Vagina (tissue), 2 donors: ENCODE measurements at regions not wholly inside any gene's neighbourhood (a gene's known extent, or its start where the extent isn't known, plus 50 kb on each side); places are given as distances from the start of the nearest gene placed in this dataset.

Source experiments
- DNase-seq, 2 donors: peaks; one replicate each; pipeline ENCODE4 v3.0.0-alpha.2; 2017; ENCODE audit errors: extremely low spot score in 2 of 2
- H3K27ac ChIP-seq: fragments of 200-600 bp; sonication (generic); one replicate; pipeline ENCODE4 v1.5.1; 2019
- H3K27me3 ChIP-seq: fragments of 200-600 bp; sonication (generic); one replicate; pipeline ENCODE4 v1.5.1; 2019
- H3K36me3 ChIP-seq, 2 donors: fragments of 200-600 bp; sonication (generic); one replicate each; pipeline ENCODE4 v1.5.1; 2017 to 2019
- H3K4me1 ChIP-seq: fragments of 200-600 bp; sonication (generic); one replicate; pipeline ENCODE4 v1.5.1; 2019
- H3K4me3 ChIP-seq, 2 donors: fragments of 200-600 bp; sonication (generic); 1 replicate in 1 of 2; 2 replicates in 1 of 2; pipeline ENCODE4 v1.5.1; 2016 to 2019
- H3K9me3 ChIP-seq: fragments of 200-600 bp; sonication (generic); one replicate; pipeline ENCODE4 v1.5.1; 2019
- CTCF ChIP-seq, 3 experiments: fragments of 450-650 bp in 2 of 3; fragments of 200-600 bp in 1 of 3; sonication (generic) in 1 of 3; IDR thresholded peaks; one replicate each; pipeline ENCODE4 v1.5.1; 2017 to 2019; ENCODE audit warnings: antibody characterized with exemption in 3 of 3, mild to moderate bottlenecking in 2 of 3, moderate library complexity in 2 of 3
- POLR2A ChIP-seq, 2 donors: fragments of 450-650 bp; IDR thresholded peaks; one replicate each; pipeline ENCODE4 v1.6.1; 2017; ENCODE audit warnings: antibody characterized with exemption in 2 of 2, mild to moderate bottlenecking in 2 of 2, moderate library complexity in 2 of 2
- POLR2AphosphoS5 ChIP-seq, 2 donors: sonication (generic); formaldehyde crosslinking; IDR thresholded peaks; one replicate each; pipeline ENCODE4 v1.9.0; 2017; ENCODE audit warnings: antibody characterized with exemption in 2 of 2, mild to moderate bottlenecking in 2 of 2, low read depth in 1 of 2; ENCODE audit not compliant: insufficient read depth in 1 of 2
- intact Hi-C: fragments of 100-400 bp; cut with DNase I; formaldehyde crosslinking; loops from one replicate; pipeline ENCODE4 v1.15.1; 2023

- H3K4me1 ChIP-seq: no peaks in the 10 kb centered on the region
- H3K36me3 ChIP-seq: no peaks in the 10 kb centered on the region
- no peaks in the 10 kb centered on the region for H3K9me3 ChIP-seq
- H3K27ac ChIP-seq: no peak overlapping the region
- TF ChIP-seq CTCF (IDR thresholded peaks at IDR 0.05): no peak
- TF ChIP-seq POLR2AphosphoS5 (IDR thresholded peaks at IDR 0.05; ENCODE audit: insufficient read depth in 1 of 2, low read depth in 1 of 2): no peak
- TF ChIP-seq POLR2A (IDR thresholded peaks at IDR 0.05): no peak
- H3K27me3 ChIP-seq: no peaks in the 10 kb centered on the region
- intact Hi-C loops: no loop called here
- H3K4me3 ChIP-seq: no peak overlapping the region
- DNase-seq: no peak
Measured at GRCh38 chr3:176395240-176395639, 802.0 kb downstream of the TBL1XR1 start.

GRCh38 chr3:176378789-176379188 lies 818.5 kb downstream of the TBL1XR1 start:
- no peak overlapping the region for H3K4me3 ChIP-seq
- DNase-seq: no peak
- no peaks in the 10 kb centered on the region for H3K9me3 ChIP-seq
- intact Hi-C loops: no loop called here
- H3K27me3 ChIP-seq: no peaks in the 10 kb centered on the region
- H3K4me1 ChIP-seq: no peaks in the 10 kb centered on the region
- H3K36me3 ChIP-seq: no peaks in the 10 kb centered on the region
- no peak overlapping the region for H3K27ac ChIP-seq
- TF ChIP-seq CTCF (IDR thresholded peaks at IDR 0.05) (no peak), POLR2AphosphoS5 (IDR thresholded peaks at IDR 0.05; ENCODE audit: insufficient read depth in 1 of 2, low read depth in 1 of 2) (no peak), POLR2A (IDR thresholded peaks at IDR 0.05) (no peak)

- no peaks in the 10 kb centered on the region for H3K27me3 ChIP-seq
Measured at GRCh38 chr3:176376531-176376930, 820.8 kb downstream of the TBL1XR1 start.

DNA sequence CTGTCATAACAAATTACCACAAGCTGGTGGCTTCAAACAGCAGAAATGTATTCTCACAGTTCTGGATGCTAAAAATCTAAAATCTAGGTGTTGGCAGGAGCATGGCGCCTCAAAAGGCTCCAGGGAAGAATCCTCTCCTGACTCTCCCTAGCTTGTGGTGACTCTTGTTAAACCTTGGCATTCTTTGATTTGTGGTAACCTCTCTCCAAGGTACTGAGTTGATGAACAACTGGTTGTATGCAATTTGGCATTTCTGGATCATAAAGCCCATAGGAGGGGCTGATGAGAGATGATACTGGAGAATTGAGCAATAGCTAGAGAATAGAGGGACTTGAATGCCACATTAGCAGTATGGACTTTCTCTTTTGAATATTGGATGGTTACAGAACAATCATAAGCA lies 821.8 kb downstream of the TBL1XR1 start:
- intact Hi-C loops: no loop called here
- Histone ChIP-seq H3K9me3 (no peaks in the 10 kb centered on the region), H3K27me3 (no peaks in the 10 kb centered on the region), H3K36me3 (no peaks in the 10 kb centered on the region), H3K4me1 (no peaks in the 10 kb centered on the region), H3K4me3 (no peak overlapping the region), H3K27ac (no peak overlapping the region)
- TF ChIP-seq CTCF (IDR thresholded peaks at IDR 0.05) (no peak), POLR2AphosphoS5 (IDR thresholded peaks at IDR 0.05; ENCODE audit: insufficient read depth in 1 of 2, low read depth in 1 of 2) (no peak), POLR2A (IDR thresholded peaks at IDR 0.05) (no peak)
- no peak for DNase-seq

More at GRCh38 chr3:176376531-176376930, 820.8 kb downstream of the TBL1XR1 start:
- no peak for DNase-seq
- H3K4me1 ChIP-seq: no peaks in the 10 kb centered on the region
- no peaks in the 10 kb centered on the region for H3K9me3 ChIP-seq
- no peak overlapping the region for H3K4me3 ChIP-seq
- no peaks in the 10 kb centered on the region for H3K36me3 ChIP-seq
- TF ChIP-seq CTCF (IDR thresholded peaks at IDR 0.05) (no peak), POLR2AphosphoS5 (IDR thresholded peaks at IDR 0.05; ENCODE audit: insufficient read depth in 1 of 2, low read depth in 1 of 2) (no peak), POLR2A (IDR thresholded peaks at IDR 0.05) (no peak)
- intact Hi-C loops: no loop called here
- no peak overlapping the region for H3K27ac ChIP-seq

- no peak overlapping the region for H3K4me3 ChIP-seq
- no peak for TF ChIP-seq POLR2AphosphoS5 (IDR thresholded peaks at IDR 0.05; ENCODE audit: insufficient read depth in 1 of 2, low read depth in 1 of 2)
- TF ChIP-seq POLR2A (IDR thresholded peaks at IDR 0.05): no peak
- no peak for TF ChIP-seq CTCF (IDR thresholded peaks at IDR 0.05)
- no peak overlapping the region for H3K27ac ChIP-seq
- H3K27me3 ChIP-seq: no peaks in the 10 kb centered on the region
- no peak for DNase-seq
- H3K9me3 ChIP-seq: no peaks in the 10 kb centered on the region
- H3K4me1 ChIP-seq: no peaks in the 10 kb centered on the region
- H3K36me3 ChIP-seq: no peaks in the 10 kb centered on the region
- intact Hi-C loops: no loop called here
Measured at GRCh38 chr3:176362191-176362731, 835.0 kb downstream of the TBL1XR1 start.
